B cell (primary cell): ENCODE measurements at regions not wholly inside any gene's neighbourhood (a gene's known extent, or its start where the extent isn't known, plus 50 kb on each side); places are given as distances from the start of the nearest gene placed in this dataset.

Experiments used
- ATAC-seq: fragments of 200-7000 bp; cut with Tn5 transposase; one replicate; pipeline ENCODE4 v1.10.0; 2021; ENCODE audit warnings: low read depth, mild to moderate bottlenecking, moderate number of reproducible peaks, moderate library complexity
- CTCF ChIA-PET: fragments of 350-600 bp; sonication (Branson Sonifier 250); formaldehyde crosslinking; loops from one replicate; lab custom pipeline; 2021; ENCODE audit warnings: antibody characterized with exemption, inconsistent platforms; lab: Charles Lee
- POLR2A ChIA-PET: fragments of 350-600 bp; sonication (Branson Sonifier 250); formaldehyde crosslinking; loops from one replicate; lab custom pipeline; 2021; ENCODE audit warnings: antibody characterized with exemption; lab: Charles Lee
- DNase-seq: peaks from one replicate; pipeline ENCODE4 v3.0.0; 2013
- H2AFZ ChIP-seq: 2 replicates; pipeline ENCODE4 v1.6.1; 2012; ENCODE audit warnings: mild to moderate bottlenecking, low read depth, low read length; ENCODE audit not compliant: insufficient read depth, poor library complexity, severe bottlenecking
- H3K27ac ChIP-seq, 2 donors: 1 replicate in 1 of 2; 2 replicates in 1 of 2; pipeline ENCODE4 v1.5.1; 2012 to 2013; ENCODE audit warnings: low read length in 2 of 2, mild to moderate bottlenecking in 2 of 2, moderate library complexity in 1 of 2
- H3K27me3 ChIP-seq, 4 experiments: fragments of 200-600 bp in 1 of 4; sonication (generic) in 1 of 4; replicated peaks in 1 of 4; 1 replicate in 2 of 4; 2 replicates in 2 of 4; pipeline versions ENCODE4 v1.6.1 to v1.7.0; 2013 to 2016; ENCODE audit warnings: low read length in 3 of 4, mild to moderate bottlenecking in 2 of 4, mixed read lengths in 1 of 4, moderate library complexity in 1 of 4; ENCODE audit not compliant: insufficient read depth in 4 of 4, control insufficient read depth in 3 of 4; ENCODE audit errors: control extremely low read depth in 1 of 4
- H3K36me3 ChIP-seq, 2 experiments: replicated peaks in 1 of 2; 1 replicate in 1 of 2; 2 replicates in 1 of 2; pipeline versions ENCODE4 v1.6.1 to v1.7.1; 2013; ENCODE audit warnings: low read length in 1 of 2; ENCODE audit not compliant: insufficient read depth in 2 of 2, control insufficient read depth in 1 of 2; ENCODE audit errors: control extremely low read depth in 1 of 2, extremely low read depth in 1 of 2
- H3K4me1 ChIP-seq, 2 donors: fragments of 200-600 bp in 1 of 2; sonication (generic) in 1 of 2; 1 replicate in 1 of 2; 2 replicates in 1 of 2; pipeline versions ENCODE4 v1.5.1 to v1.6.1; 2013 to 2017; ENCODE audit warnings: low read length in 2 of 2; ENCODE audit not compliant: control insufficient read depth in 2 of 2, insufficient read depth in 2 of 2
- H3K4me2 ChIP-seq: replicated peaks from 2 replicates; pipeline ENCODE3; 2012; ENCODE audit warnings: mild to moderate bottlenecking, low read depth, low read length; ENCODE audit not compliant: poor library complexity, severe bottlenecking
- H3K4me3 ChIP-seq, 5 experiments: fragments of 200-600 bp in 1 of 5; sonication (generic) in 1 of 5; 1 replicate in 3 of 5; 2 replicates in 2 of 5; pipeline versions ENCODE4 v1.5.1 to v1.7.0; 2011 to 2016; ENCODE audit warnings: low read length in 4 of 5, mild to moderate bottlenecking in 4 of 5, low read depth in 2 of 5, control low read depth in 1 of 5, moderate library complexity in 1 of 5; ENCODE audit not compliant: insufficient read depth in 1 of 5; ENCODE audit errors: control extremely low read depth in 1 of 5, extremely low read depth in 1 of 5
- H3K79me2 ChIP-seq: fragments of 200-600 bp; sonication (generic); one replicate; pipeline ENCODE4 v1.6.0; 2016; ENCODE audit warnings: low read length; ENCODE audit not compliant: control insufficient read depth, insufficient read depth
- H3K9ac ChIP-seq: fragments of 200-600 bp; sonication (generic); 2 replicates; pipeline ENCODE4 v1.6.1; 2017; ENCODE audit warnings: mild to moderate bottlenecking, low read length, moderate library complexity
- H3K9me3 ChIP-seq, 3 donors: one replicate each; pipeline versions ENCODE4 v1.6.1 to v1.7.1; 2013; ENCODE audit warnings: low read length in 2 of 3; ENCODE audit not compliant: control insufficient read depth in 2 of 3, insufficient read depth in 1 of 3; ENCODE audit errors: control extremely low read depth in 1 of 3
- H4K20me1 ChIP-seq: 2 replicates; pipeline ENCODE4 v1.6.0; 2012; ENCODE audit warnings: mild to moderate bottlenecking, low read length; ENCODE audit not compliant: insufficient read depth, control insufficient read depth, poor library complexity, severe bottlenecking
- H3K27ac Mint-ChIP-seq: one replicate; pipeline ENCODE4 v1.8.0; 2021; ENCODE audit warnings: mixed read lengths
- H3K27me3 Mint-ChIP-seq: one replicate; pipeline ENCODE4 v1.8.0; 2021; ENCODE audit warnings: mixed read lengths
- H3K4me1 Mint-ChIP-seq: one replicate; pipeline ENCODE4 v1.8.0; 2021; ENCODE audit warnings: mixed read lengths
- H3K4me3 Mint-ChIP-seq: one replicate; pipeline ENCODE4 v1.8.0; 2021; ENCODE audit warnings: mixed read lengths
- H3K9me3 Mint-ChIP-seq: one replicate; pipeline ENCODE4 v1.8.0; 2022; ENCODE audit warnings: mixed read lengths; ENCODE audit not compliant: insufficient read depth
- EZH2 ChIP-seq: IDR thresholded peaks from 2 replicates; pipeline ENCODE4 v1.6.1; 2012; ENCODE audit warnings: borderline replicate concordance, low read depth, mild to moderate bottlenecking, moderate library complexity, low read length; ENCODE audit not compliant: insufficient read depth, poor library complexity, severe bottlenecking
- WGBS: methylation state at CpG from one replicate; pipeline ENCODE4 v1.1.5; 2013; ENCODE audit warnings: missing lambda C conversion rate; ENCODE audit not compliant: insufficient coverage; 5-methylcytosine and 5-hydroxymethylcytosine counted together
- intact Hi-C: fragments of 100-400 bp; cut with micrococcal nuclease; formaldehyde crosslinking; loops from one replicate; pipeline ENCODE4 v1.10.0; 2022
- TF ChIP-seq, protein P1 (sequence below): fragments of 200-600 bp; IDR thresholded peaks from one replicate; pipeline ENCODE4 v1.8.0; 2022; ENCODE audit warnings: antibody characterized with exemption, mild to moderate bottlenecking

DNA sequence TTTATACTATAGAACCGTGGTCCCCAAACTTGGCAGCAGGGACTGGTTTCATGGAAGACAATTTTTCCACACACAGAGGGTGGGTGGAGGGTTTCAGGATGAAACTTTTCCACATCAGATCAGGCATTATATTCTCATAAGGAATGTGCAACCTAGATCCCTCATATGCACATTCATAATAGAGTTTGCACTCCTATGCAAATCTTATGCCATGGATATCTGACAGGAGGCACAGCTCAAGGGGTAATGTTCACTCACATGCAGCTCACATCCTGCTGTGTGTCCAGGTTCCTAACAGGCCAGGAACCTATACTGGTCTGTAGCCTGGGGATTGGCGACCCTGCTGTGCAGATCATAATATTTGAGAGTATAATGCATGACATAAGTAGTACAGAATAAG is 1802.2 kb upstream of the ACO1 start:
- Histone ChIP-seq H3K27me3 (no peaks in the 10 kb centered on the region), H2AFZ (no peak overlapping the region), H3K79me2 (no peaks in the 10 kb centered on the region), H3K9me3 (no peaks in the 10 kb centered on the region), H4K20me1 (no peaks in the 10 kb centered on the region), H3K36me3 (no peaks in the 10 kb centered on the region), H3K4me2 (no peak overlapping the region), H3K4me1 (no peaks in the 10 kb centered on the region), H3K4me3 (no peak overlapping the region), H3K27ac (no peak overlapping the region), H3K9ac (no peak overlapping the region)
- TF ChIP-seq, protein P1, sequence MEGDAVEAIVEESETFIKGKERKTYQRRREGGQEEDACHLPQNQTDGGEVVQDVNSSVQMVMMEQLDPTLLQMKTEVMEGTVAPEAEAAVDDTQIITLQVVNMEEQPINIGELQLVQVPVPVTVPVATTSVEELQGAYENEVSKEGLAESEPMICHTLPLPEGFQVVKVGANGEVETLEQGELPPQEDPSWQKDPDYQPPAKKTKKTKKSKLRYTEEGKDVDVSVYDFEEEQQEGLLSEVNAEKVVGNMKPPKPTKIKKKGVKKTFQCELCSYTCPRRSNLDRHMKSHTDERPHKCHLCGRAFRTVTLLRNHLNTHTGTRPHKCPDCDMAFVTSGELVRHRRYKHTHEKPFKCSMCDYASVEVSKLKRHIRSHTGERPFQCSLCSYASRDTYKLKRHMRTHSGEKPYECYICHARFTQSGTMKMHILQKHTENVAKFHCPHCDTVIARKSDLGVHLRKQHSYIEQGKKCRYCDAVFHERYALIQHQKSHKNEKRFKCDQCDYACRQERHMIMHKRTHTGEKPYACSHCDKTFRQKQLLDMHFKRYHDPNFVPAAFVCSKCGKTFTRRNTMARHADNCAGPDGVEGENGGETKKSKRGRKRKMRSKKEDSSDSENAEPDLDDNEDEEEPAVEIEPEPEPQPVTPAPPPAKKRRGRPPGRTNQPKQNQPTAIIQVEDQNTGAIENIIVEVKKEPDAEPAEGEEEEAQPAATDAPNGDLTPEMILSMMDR: no peak
- no peak for TF ChIP-seq EZH2
- Mint-ChIP-seq H3K9me3 (no peaks in the 10 kb centered on the region), H3K4me1 (no peaks in the 10 kb centered on the region), H3K27me3 (no peaks in the 10 kb centered on the region), H3K4me3 (no peak overlapping the region), H3K27ac (no peak overlapping the region)
- DNase-seq (no peak), ATAC-seq (no peak)
- intact Hi-C loops: no loop called here
- CTCF ChIA-PET: no interaction called here
- WGBS: no CpG with 5 or more reads among the region's 2 CpGs
- POLR2A ChIA-PET: no interaction called here

DNA sequence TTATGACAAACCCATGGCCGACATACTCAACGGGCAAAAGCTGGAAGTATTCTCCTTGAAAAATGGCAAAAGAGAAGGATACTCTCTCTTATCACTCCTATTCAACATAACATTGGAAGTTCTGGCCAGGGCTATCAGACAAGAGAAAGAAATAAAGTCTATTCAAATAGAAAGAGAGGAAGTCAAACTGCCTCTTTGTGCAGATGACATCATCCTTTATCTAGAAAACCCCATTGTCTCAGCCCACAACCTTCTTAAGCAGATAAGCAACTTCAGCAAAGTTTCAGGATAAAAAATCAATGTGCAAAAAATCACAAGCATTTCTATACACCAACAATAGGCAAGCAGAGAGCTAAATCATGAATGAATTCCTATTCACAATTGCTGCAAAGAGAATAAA is 1799.9 kb upstream of the ACO1 start:
- intact Hi-C loops: no loop called here
- WGBS: no CpG with 5 or more reads among the region's 2 CpGs

More for the DNA sequence above, 1799.9 kb upstream of the ACO1 start:
- Mint-ChIP-seq H3K4me1 (no peaks in the 10 kb centered on the region), H3K4me3 (no peak overlapping the region), H3K27me3 (no peaks in the 10 kb centered on the region), H3K9me3 (no peaks in the 10 kb centered on the region), H3K27ac (no peak overlapping the region)
- Histone ChIP-seq H3K27me3 (no peaks in the 10 kb centered on the region), H3K36me3 (no peaks in the 10 kb centered on the region), H3K9ac (no peak overlapping the region), H3K79me2 (no peaks in the 10 kb centered on the region), H3K4me3 (no peak overlapping the region), H2AFZ (no peak overlapping the region), H4K20me1 (no peaks in the 10 kb centered on the region), H3K27ac (no peak overlapping the region), H3K9me3 (no peaks in the 10 kb centered on the region), H3K4me2 (no peak overlapping the region), H3K4me1 (no peaks in the 10 kb centered on the region)
- POLR2A ChIA-PET: no interaction called here
- CTCF ChIA-PET: no interaction called here
- no peak for ATAC-seq
- DNase-seq: no peak
- no peak for TF ChIP-seq EZH2
- TF ChIP-seq, protein P1: no peak
